Naive B cell (primary cell): ENCODE measurements at regions not wholly inside any gene's neighbourhood (a gene's known extent, or its start where the extent isn't known, plus 50 kb on each side); places are given as distances from the start of the nearest gene placed in this dataset.
A peak's percentile ranks its signal among the peaks of the same experiment; 100 is the strongest.

ENCODE experiments used
- ATAC-seq, 2 donors: fragments of 150-1000 bp; cut with Tn5 transposase; 2 replicates each; pipeline ENCODE4 v1.10.0; 2021; ENCODE audit warnings: low read depth in 2 of 2, mild to moderate bottlenecking in 2 of 2, moderate library complexity in 2 of 2
- DNase-seq: peaks from one replicate; pipeline ENCODE4 v3.0.0; 2022
- H3K27ac Mint-ChIP-seq, 6 donors: one replicate each; pipeline ENCODE4 v1.8.0; 2020 to 2022; ENCODE audit warnings: mild to moderate bottlenecking in 6 of 6, mixed read lengths in 6 of 6, moderate library complexity in 5 of 6, inconsistent platforms in 2 of 6
- H3K27me3 Mint-ChIP-seq, 3 donors: one replicate each; pipeline ENCODE4 v1.8.0; 2021 to 2022; ENCODE audit warnings: mixed read lengths in 3 of 3, mild to moderate bottlenecking in 1 of 3
- H3K36me3 Mint-ChIP-seq, 2 donors: one replicate each; pipeline ENCODE4 v1.8.0; 2020 to 2022; ENCODE audit warnings: mixed read lengths in 2 of 2, inconsistent platforms in 1 of 2, mild to moderate bottlenecking in 1 of 2
- H3K4me1 Mint-ChIP-seq, 3 donors: one replicate each; pipeline ENCODE4 v1.8.0; 2020 to 2022; ENCODE audit warnings: mixed read lengths in 3 of 3, inconsistent platforms in 1 of 3, mild to moderate bottlenecking in 1 of 3, moderate library complexity in 1 of 3
- H3K4me3 Mint-ChIP-seq, 8 donors: one replicate each; pipeline ENCODE4 v1.8.0; 2020 to 2022; ENCODE audit warnings: mild to moderate bottlenecking in 8 of 8, mixed read lengths in 8 of 8, moderate library complexity in 8 of 8, inconsistent platforms in 2 of 8
- H3K9me3 Mint-ChIP-seq, 7 donors: one replicate each; pipeline ENCODE4 v1.8.0; 2020 to 2022; ENCODE audit warnings: mixed read lengths in 7 of 7, mild to moderate bottlenecking in 5 of 7, inconsistent platforms in 2 of 7, moderate library complexity in 1 of 7

GRCh38 chr5:60369391-60369790, 330.6 kb downstream of the DEPDC1B start:
- Mint-ChIP-seq H3K4me3 (no peak overlapping the region), H3K27me3 (no peaks in the 10 kb centered on the region), H3K9me3 (no peaks in the 10 kb centered on the region), H3K4me1 (peaks cover 0 to 5% (median 0%) of the 10 kb centered on the region in 3 donors), H3K27ac (peak overlapping the region in 2 of 6 donors; percentile 36 to 57), H3K36me3 (no peaks in the 10 kb centered on the region)
- ATAC-seq (no peak), DNase-seq (no peak)

DNA sequence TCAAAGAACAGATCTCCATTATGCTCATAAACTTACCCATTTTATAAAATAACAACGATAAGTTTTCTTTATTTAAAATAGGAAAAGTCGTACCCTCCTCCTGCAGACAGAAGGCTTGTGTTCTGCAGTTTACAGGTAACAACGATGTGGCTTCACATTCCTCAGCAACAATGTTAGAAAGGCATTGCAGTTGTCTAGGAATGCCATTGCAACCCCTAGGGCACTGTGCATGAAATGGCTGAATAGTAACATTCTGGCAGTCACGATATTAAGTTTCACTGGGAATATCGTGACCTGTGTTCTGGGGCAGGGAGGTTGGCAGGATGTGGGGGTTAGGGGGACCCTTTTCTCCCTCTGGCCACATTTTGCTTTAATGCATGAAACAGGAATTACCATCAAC, 331.9 kb downstream of the DEPDC1B start:
- H3K4me3 Mint-ChIP-seq: no peak overlapping the region
- peaks cover 0 to 5% (median 0%) of the 10 kb centered on the region in 3 donors for H3K4me1 Mint-ChIP-seq
- DNase-seq (no peak), ATAC-seq (no peak)
- H3K9me3 Mint-ChIP-seq: no peaks in the 10 kb centered on the region
- H3K27me3 Mint-ChIP-seq: no peaks in the 10 kb centered on the region
- no peaks in the 10 kb centered on the region for H3K36me3 Mint-ChIP-seq
- H3K27ac Mint-ChIP-seq: no peak overlapping the region

DNA sequence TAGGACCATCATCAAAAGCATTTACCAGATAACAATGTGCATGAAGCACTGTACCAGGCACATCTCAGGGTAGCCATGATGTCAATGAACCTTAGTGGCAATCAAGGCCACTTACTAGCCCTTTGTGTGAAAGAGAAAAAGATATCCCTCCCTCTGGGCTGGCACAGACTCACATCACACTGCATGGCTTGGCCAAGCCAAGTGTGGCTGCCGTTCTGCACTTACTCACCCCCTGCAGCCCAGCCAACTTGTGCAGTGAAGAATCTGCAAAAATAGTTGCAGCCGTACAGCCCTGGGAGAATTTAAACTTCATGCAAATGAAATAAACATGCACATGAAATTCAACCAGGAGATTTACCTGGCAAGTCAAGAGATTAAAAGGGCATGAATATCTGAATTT, 333.5 kb downstream of the DEPDC1B start:
- Mint-ChIP-seq H3K27me3 (no peaks in the 10 kb centered on the region), H3K4me1 (peaks cover 0 to 5% (median 0%) of the 10 kb centered on the region in 3 donors)

DNA sequence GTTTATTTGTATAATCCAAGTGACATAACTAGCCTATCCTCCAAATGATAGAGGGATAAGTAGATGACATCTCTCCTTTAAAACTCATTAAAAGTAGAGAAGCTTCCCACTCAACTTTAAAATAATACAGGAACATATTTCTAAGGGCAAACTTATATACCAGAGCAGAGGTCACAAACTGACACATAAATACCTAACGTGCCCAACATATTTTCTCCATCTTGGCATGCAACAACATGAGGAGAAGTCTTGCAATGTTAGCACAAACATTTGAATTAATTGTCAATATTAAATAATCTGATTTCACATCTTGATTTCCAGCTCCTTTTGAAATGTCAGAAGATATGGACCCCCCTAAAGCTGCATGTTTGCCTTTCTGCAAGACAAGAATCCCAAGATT, 335.0 kb downstream of the DEPDC1B start:
- DNase-seq (no peak), ATAC-seq (no peak)
- Mint-ChIP-seq H3K27ac (no peak overlapping the region), H3K4me1 (peaks cover 0 to 5% (median 0%) of the 10 kb centered on the region in 3 donors), H3K27me3 (no peaks in the 10 kb centered on the region), H3K36me3 (peaks cover 0 to 3% of the 10 kb centered on the region in 2 donors), H3K4me3 (no peak overlapping the region), H3K9me3 (no peaks in the 10 kb centered on the region)

More for the DNA sequence above, 333.5 kb downstream of the DEPDC1B start:
- no peak for ATAC-seq
- Mint-ChIP-seq H3K27ac (peak overlapping the region in 1 of 6 donors; percentile 48), H3K36me3 (peaks cover 0 to 2% of the 10 kb centered on the region in 2 donors), H3K4me3 (no peak overlapping the region), H3K9me3 (no peaks in the 10 kb centered on the region)
- no peak for DNase-seq

- Mint-ChIP-seq H3K36me3 (peaks cover 0 to 3% of the 10 kb centered on the region in 2 donors), H3K27ac (no peak overlapping the region), H3K9me3 (no peaks in the 10 kb centered on the region), H3K4me1 (no peaks in the 10 kb centered on the region), H3K4me3 (no peak overlapping the region), H3K27me3 (no peaks in the 10 kb centered on the region)
- ATAC-seq (no peak), DNase-seq (no peak)
Observed at GRCh38 chr5:60362158-60362557, 337.8 kb downstream of the DEPDC1B start.

GRCh38 chr5:60360355-60360754, 339.6 kb downstream of the DEPDC1B start:
- Mint-ChIP-seq H3K4me1 (no peaks in the 10 kb centered on the region), H3K36me3 (peaks cover 0 to 3% of the 10 kb centered on the region in 2 donors), H3K27ac (no peak overlapping the region), H3K4me3 (no peak overlapping the region), H3K9me3 (no peaks in the 10 kb centered on the region), H3K27me3 (no peaks in the 10 kb centered on the region)
- DNase-seq (no peak), ATAC-seq (no peak)

DNA sequence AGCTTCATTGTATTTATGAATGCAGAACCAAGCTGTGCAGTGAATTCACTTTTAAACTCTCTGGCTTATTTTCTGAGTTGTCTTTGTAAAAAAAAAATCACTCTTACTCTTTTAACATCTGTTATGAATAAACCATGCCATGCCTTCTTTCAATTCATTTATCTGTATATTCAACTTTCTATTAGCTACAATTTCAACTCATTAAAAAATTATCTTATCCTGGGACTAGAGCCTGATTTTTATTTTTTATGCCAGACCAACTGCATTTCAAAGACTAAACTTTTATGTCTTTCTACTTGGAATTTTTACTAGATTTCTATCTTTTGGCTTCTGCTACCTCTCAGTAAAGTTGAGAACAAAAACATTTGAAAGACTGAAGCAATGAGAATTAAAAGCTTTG, 342.7 kb downstream of the DEPDC1B start:
- ATAC-seq: no peak
- DNase-seq: no peak
- Mint-ChIP-seq H3K4me3 (no peak overlapping the region), H3K9me3 (peaks cover 0 to 2% (median 0%) of the 10 kb centered on the region in 7 donors), H3K4me1 (no peaks in the 10 kb centered on the region), H3K36me3 (peaks cover 0 to 3% of the 10 kb centered on the region in 2 donors), H3K27ac (no peak overlapping the region), H3K27me3 (no peaks in the 10 kb centered on the region)

- Mint-ChIP-seq H3K27me3 (no peaks in the 10 kb centered on the region), H3K36me3 (peaks cover 0 to 7% of the 10 kb centered on the region in 2 donors), H3K9me3 (peaks cover 0 to 2% (median 0%) of the 10 kb centered on the region in 7 donors), H3K27ac (peak overlapping the region in 1 of 6 donors; percentile 6), H3K4me3 (no peak overlapping the region), H3K4me1 (no peaks in the 10 kb centered on the region)
- ATAC-seq (no peak), DNase-seq (no peak)
Observed at GRCh38 chr5:60356745-60357144, 343.2 kb downstream of the DEPDC1B start.

DNA sequence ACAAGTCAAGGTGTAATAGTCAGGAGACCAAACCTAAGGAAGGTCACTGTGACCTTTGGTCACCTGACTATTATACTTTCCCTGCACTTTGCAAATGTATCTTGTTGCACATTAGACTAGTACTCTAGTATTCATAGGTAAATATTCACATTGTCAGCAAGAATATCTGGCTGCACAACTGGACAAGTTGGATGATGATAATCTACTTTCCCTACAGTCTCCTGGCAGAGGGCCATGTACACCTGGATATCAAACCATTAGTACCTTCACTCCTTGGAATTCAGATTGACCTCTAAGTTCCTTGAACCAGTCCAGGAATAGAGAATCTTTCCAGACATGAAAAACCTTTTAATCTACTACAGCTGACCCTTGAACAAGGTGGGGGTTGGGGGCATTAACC, 344.8 kb downstream of the DEPDC1B start:
- no peak overlapping the region for H3K4me3 Mint-ChIP-seq
- H3K27ac Mint-ChIP-seq: no peak overlapping the region
- H3K4me1 Mint-ChIP-seq: no peaks in the 10 kb centered on the region
- no peaks in the 10 kb centered on the region for H3K27me3 Mint-ChIP-seq
- H3K9me3 Mint-ChIP-seq: peaks cover 0 to 2% (median 0%) of the 10 kb centered on the region in 7 donors
- no peak for ATAC-seq
- no peak for DNase-seq
- peaks cover 0 to 4% of the 10 kb centered on the region in 2 donors for H3K36me3 Mint-ChIP-seq

GRCh38 chr5:60354311-60354710, 345.7 kb downstream of the DEPDC1B start:
- Mint-ChIP-seq H3K4me1 (no peaks in the 10 kb centered on the region), H3K4me3 (no peak overlapping the region), H3K9me3 (peaks cover 0 to 2% (median 0%) of the 10 kb centered on the region in 7 donors), H3K36me3 (peaks cover 0 to 4% of the 10 kb centered on the region in 2 donors), H3K27ac (no peak overlapping the region), H3K27me3 (no peaks in the 10 kb centered on the region)
- DNase-seq: no peak
- ATAC-seq: no peak

- ATAC-seq: no peak
- H3K27ac Mint-ChIP-seq: peak overlapping the region in 1 of 6 donors; percentile 17
Observed at GRCh38 chr5:60352992-60353599, 346.9 kb downstream of the DEPDC1B start.

GRCh38 chr5:60350794-60351193, 349.2 kb downstream of the DEPDC1B start:
- Mint-ChIP-seq H3K36me3 (peaks cover 0 to 4% of the 10 kb centered on the region in 2 donors), H3K4me3 (no peak overlapping the region), H3K9me3 (peaks cover 0 to 2% (median 0%) of the 10 kb centered on the region in 7 donors), H3K4me1 (no peaks in the 10 kb centered on the region), H3K27ac (no peak overlapping the region), H3K27me3 (no peaks in the 10 kb centered on the region)
- no peak for ATAC-seq
- DNase-seq: no peak

More at GRCh38 chr5:60352992-60353599, 346.9 kb downstream of the DEPDC1B start:
- Mint-ChIP-seq H3K4me1 (no peaks in the 10 kb centered on the region), H3K36me3 (peaks cover 0 to 4% of the 10 kb centered on the region in 2 donors), H3K27me3 (no peaks in the 10 kb centered on the region), H3K9me3 (peaks cover 0 to 2% (median 0%) of the 10 kb centered on the region in 7 donors), H3K4me3 (no peak overlapping the region)
- DNase-seq: no peak

DNA sequence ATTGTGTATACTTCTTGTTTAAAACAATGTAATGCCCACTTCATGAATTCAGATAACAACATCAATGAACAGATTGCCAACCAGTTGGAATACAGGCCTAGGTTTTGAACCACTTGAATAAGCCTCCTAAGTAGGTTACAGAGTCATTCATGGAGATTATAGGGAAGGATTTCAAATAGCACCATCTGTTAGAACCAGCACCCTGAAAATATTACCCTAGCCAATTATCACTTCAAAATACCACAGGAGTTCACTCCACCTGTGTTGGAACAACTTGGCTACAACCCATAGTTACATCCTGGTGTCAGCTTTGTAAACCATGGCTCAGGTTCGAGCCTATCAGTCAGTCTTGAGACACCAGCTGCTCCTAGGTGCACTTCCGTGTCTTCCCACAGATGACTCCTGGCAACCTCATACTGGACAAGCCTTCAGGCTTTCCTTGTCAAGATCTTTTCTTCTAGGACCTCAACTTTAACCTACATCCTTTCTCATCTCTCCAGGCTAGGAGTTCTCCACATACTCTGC, 350.0 kb downstream of the DEPDC1B start:
- ATAC-seq (no peak), DNase-seq (no peak)
- H3K4me3 Mint-ChIP-seq: no peak overlapping the region
- H3K36me3 Mint-ChIP-seq: peaks cover 0 to 4% of the 10 kb centered on the region in 2 donors
- H3K4me1 Mint-ChIP-seq: no peaks in the 10 kb centered on the region
- no peaks in the 10 kb centered on the region for H3K27me3 Mint-ChIP-seq
- peak overlapping the region in 1 of 6 donors; percentile 63 for H3K27ac Mint-ChIP-seq
- H3K9me3 Mint-ChIP-seq: peaks cover 0 to 2% (median 0%) of the 10 kb centered on the region in 7 donors

GRCh38 chr5:60346393-60346792, 353.6 kb downstream of the DEPDC1B start:
- ATAC-seq (no peak), DNase-seq (no peak)
- H3K9me3 Mint-ChIP-seq: no peaks in the 10 kb centered on the region
- H3K36me3 Mint-ChIP-seq: no peaks in the 10 kb centered on the region
- H3K27me3 Mint-ChIP-seq: no peaks in the 10 kb centered on the region
- no peak overlapping the region for H3K4me3 Mint-ChIP-seq
- H3K4me1 Mint-ChIP-seq: peaks cover 0 to 4% (median 0%) of the 10 kb centered on the region in 3 donors
- H3K27ac Mint-ChIP-seq: no peak overlapping the region
